HG03439 (cell line): ENCODE measurements at regions not wholly inside any gene's neighbourhood (a gene's known extent, or its start where the extent isn't known, plus 50 kb on each side); places are given as distances from the start of the nearest gene placed in this dataset.
A peak's percentile ranks its signal among the peaks of the same experiment; 100 is the strongest.

Source experiments
- ATAC-seq: cut with Tn5 transposase; IDR thresholded peaks from one replicate; pipeline ENCODE4 v1.9.1; 2021; ENCODE audit warnings: mild to moderate bottlenecking, moderate library complexity; ENCODE audit not compliant: unreplicated experiment

- ATAC-seq, result peak; percentile 3
Measured at GRCh38 chr18:34977838-34978532, 63.2 kb upstream of the MAPRE2 start.

- no peak for ATAC-seq
Measured at GRCh38 chr18:34978533-34978893, 62.7 kb upstream of the MAPRE2 start.

- no peak for ATAC-seq
Measured at GRCh38 chr18:34978953-34979608, 62.1 kb upstream of the MAPRE2 start.

- ATAC-seq, result no peak
Measured at GRCh38 chr18:34981487-34981886, 59.7 kb upstream of the MAPRE2 start.

GRCh38 chr18:34985963-34986362 lies 55.2 kb upstream of the MAPRE2 start:
- ATAC-seq, result no peak

GRCh38 chr18:34990597-34990996 lies 50.6 kb upstream of the MAPRE2 start:
- ATAC-seq, result no peak

GRCh38 chr18:34991152-34991551 lies 50.1 kb upstream of the MAPRE2 start:
- ATAC-seq, result no peak
